ENCODE measurements at regions not wholly inside any gene's neighbourhood (a gene's known extent, or its start where the extent isn't known, plus 50 kb on each side); places are given as distances from the start of the nearest gene placed in this dataset.

GRCh38 chr22:47396105-47396504, 633.7 kb downstream of the TBC1D22A start:
- TF ChIP-seq POLR2A (IDR thresholded peaks at IDR 0.05) (no peak), EP300 (IDR thresholded peaks at IDR 0.05) (no peak)
- TF ChIP-seq, protein P1, sequence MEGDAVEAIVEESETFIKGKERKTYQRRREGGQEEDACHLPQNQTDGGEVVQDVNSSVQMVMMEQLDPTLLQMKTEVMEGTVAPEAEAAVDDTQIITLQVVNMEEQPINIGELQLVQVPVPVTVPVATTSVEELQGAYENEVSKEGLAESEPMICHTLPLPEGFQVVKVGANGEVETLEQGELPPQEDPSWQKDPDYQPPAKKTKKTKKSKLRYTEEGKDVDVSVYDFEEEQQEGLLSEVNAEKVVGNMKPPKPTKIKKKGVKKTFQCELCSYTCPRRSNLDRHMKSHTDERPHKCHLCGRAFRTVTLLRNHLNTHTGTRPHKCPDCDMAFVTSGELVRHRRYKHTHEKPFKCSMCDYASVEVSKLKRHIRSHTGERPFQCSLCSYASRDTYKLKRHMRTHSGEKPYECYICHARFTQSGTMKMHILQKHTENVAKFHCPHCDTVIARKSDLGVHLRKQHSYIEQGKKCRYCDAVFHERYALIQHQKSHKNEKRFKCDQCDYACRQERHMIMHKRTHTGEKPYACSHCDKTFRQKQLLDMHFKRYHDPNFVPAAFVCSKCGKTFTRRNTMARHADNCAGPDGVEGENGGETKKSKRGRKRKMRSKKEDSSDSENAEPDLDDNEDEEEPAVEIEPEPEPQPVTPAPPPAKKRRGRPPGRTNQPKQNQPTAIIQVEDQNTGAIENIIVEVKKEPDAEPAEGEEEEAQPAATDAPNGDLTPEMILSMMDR (IDR thresholded peaks at IDR 0.05) = no peak
